ENCODE measurements at regions not wholly inside any gene's neighbourhood (a gene's known extent, or its start where the extent isn't known, plus 50 kb on each side); places are given as distances from the start of the nearest gene placed in this dataset.

- no peaks in the 10 kb centered on the region for H3K36me3 ChIP-seq (replicated peaks in 1 of 2; ENCODE audit: insufficient read depth in 1 of 2, low read depth in 2 of 2)
- H3K27ac ChIP-seq: no peak overlapping the region
- H3K4me3 ChIP-seq: no peak overlapping the region
- no peak for ATAC-seq
- H3K27me3 ChIP-seq: no peaks in the 10 kb centered on the region
- H3K4me1 ChIP-seq: no peaks in the 10 kb centered on the region
- intact Hi-C loops (cut with DNase I): no loop called here
- DNase-seq: no peak
- TF ChIP-seq POLR2A (IDR thresholded peaks at IDR 0.05) (no peak), CTCF (IDR thresholded peaks at IDR 0.05) (no peak)
- WGBS, 2 donors: 76 to 78% methylated on average over 4 of the region's 4 CpGs
- H3K9me3 ChIP-seq: no peaks in the 10 kb centered on the region
Measured at GRCh38 chr3:105174017-105174615, 192.6 kb upstream of the ALCAM start.

GRCh38 chr3:105177576-105177975, 189.1 kb upstream of the ALCAM start:
- Histone ChIP-seq H3K4me1 (no peaks in the 10 kb centered on the region), H3K4me3 (no peak overlapping the region), H3K9me3 (no peaks in the 10 kb centered on the region), H3K27me3 (no peaks in the 10 kb centered on the region), H3K36me3 (replicated peaks in 1 of 2; ENCODE audit: insufficient read depth in 1 of 2, low read depth in 2 of 2) (no peaks in the 10 kb centered on the region), H3K27ac (no peak overlapping the region)
- ATAC-seq (no peak), DNase-seq (no peak)
- TF ChIP-seq CTCF (IDR thresholded peaks at IDR 0.05): no peak
- no peak for TF ChIP-seq POLR2A (IDR thresholded peaks at IDR 0.05)
- WGBS, 2 donors: 71 to 88% methylated on average over 2 of the region's 2 CpGs
- intact Hi-C loops (cut with DNase I): no loop called here

- intact Hi-C loops (cut with DNase I): no loop called here
- TF ChIP-seq CTCF (IDR thresholded peaks at IDR 0.05) (no peak), POLR2A (IDR thresholded peaks at IDR 0.05) (no peak)
- no peak overlapping the region for H3K27ac ChIP-seq
- H3K36me3 ChIP-seq (replicated peaks in 1 of 2; ENCODE audit: insufficient read depth in 1 of 2, low read depth in 2 of 2): no peaks in the 10 kb centered on the region
- no peak for ATAC-seq
- no peaks in the 10 kb centered on the region for H3K27me3 ChIP-seq
- no peak for DNase-seq
- H3K9me3 ChIP-seq: no peaks in the 10 kb centered on the region
- no peak overlapping the region for H3K4me3 ChIP-seq
- no peaks in the 10 kb centered on the region for H3K4me1 ChIP-seq
- WGBS, 2 donors: 65 to 69% methylated on average over 1 of the region's 1 CpG
Measured at GRCh38 chr3:105187344-105187743, 179.4 kb upstream of the ALCAM start.

- H3K4me3 ChIP-seq: no peak overlapping the region
- TF ChIP-seq POLR2A (IDR thresholded peaks at IDR 0.05): no peak
- no peak for TF ChIP-seq CTCF (IDR thresholded peaks at IDR 0.05)
- no peak for ATAC-seq
Measured at GRCh38 chr3:105195260-105195659, 171.4 kb upstream of the ALCAM start.

GRCh38 chr3:105197863-105198262, 168.8 kb upstream of the ALCAM start:
- Histone ChIP-seq H3K4me3 (no peak overlapping the region), H3K27ac (no peak overlapping the region), H3K9me3 (no peaks in the 10 kb centered on the region), H3K4me1 (no peaks in the 10 kb centered on the region), H3K36me3 (replicated peaks in 1 of 2; ENCODE audit: insufficient read depth in 1 of 2, low read depth in 2 of 2) (no peaks in the 10 kb centered on the region), H3K27me3 (no peaks in the 10 kb centered on the region)
- ATAC-seq (no peak), DNase-seq (no peak)
- TF ChIP-seq CTCF (IDR thresholded peaks at IDR 0.05) (no peak), POLR2A (IDR thresholded peaks at IDR 0.05) (no peak)
- WGBS, 2 donors: 40 to 50% methylated on average over 2 of the region's 2 CpGs
- intact Hi-C loops (cut with DNase I): no loop called here

More at GRCh38 chr3:105195260-105195659, 171.4 kb upstream of the ALCAM start:
- intact Hi-C loops (cut with DNase I): no loop called here
- Histone ChIP-seq H3K27me3 (no peaks in the 10 kb centered on the region), H3K36me3 (replicated peaks in 1 of 2; ENCODE audit: insufficient read depth in 1 of 2, low read depth in 2 of 2) (no peaks in the 10 kb centered on the region), H3K27ac (no peak overlapping the region), H3K4me1 (no peaks in the 10 kb centered on the region), H3K9me3 (no peaks in the 10 kb centered on the region)
- no peak for DNase-seq

Data from body of pancreas (tissue), 4 donors.